ENCODE measurements at regions not wholly inside any gene's neighbourhood (a gene's known extent, or its start where the extent isn't known, plus 50 kb on each side); places are given as distances from the start of the nearest gene placed in this dataset.

GRCh38 chr18:37937287-37937686 lies 371.7 kb upstream of the CELF4 start:
- DNase-seq = no peak

GRCh38 chr18:37935086-37935485 lies 369.5 kb upstream of the CELF4 start:
- in situ Hi-C loops (cut with MboI; ENCODE audit: low pct_unique_long_range_greater_than_20kb, low sequenced_read_pairs) = no loop called here

More at GRCh38 chr18:37937287-37937686, 371.7 kb upstream of the CELF4 start:
- in situ Hi-C loops (cut with MboI; ENCODE audit: low pct_unique_long_range_greater_than_20kb, low sequenced_read_pairs) = no loop called here

GRCh38 chr18:37930640-37931039 lies 365.0 kb upstream of the CELF4 start:
- DNase-seq = no peak
- in situ Hi-C loops (cut with MboI; ENCODE audit: low pct_unique_long_range_greater_than_20kb, low sequenced_read_pairs) = no loop called here

More at GRCh38 chr18:37935086-37935485, 369.5 kb upstream of the CELF4 start:
- no peak for DNase-seq

DNA sequence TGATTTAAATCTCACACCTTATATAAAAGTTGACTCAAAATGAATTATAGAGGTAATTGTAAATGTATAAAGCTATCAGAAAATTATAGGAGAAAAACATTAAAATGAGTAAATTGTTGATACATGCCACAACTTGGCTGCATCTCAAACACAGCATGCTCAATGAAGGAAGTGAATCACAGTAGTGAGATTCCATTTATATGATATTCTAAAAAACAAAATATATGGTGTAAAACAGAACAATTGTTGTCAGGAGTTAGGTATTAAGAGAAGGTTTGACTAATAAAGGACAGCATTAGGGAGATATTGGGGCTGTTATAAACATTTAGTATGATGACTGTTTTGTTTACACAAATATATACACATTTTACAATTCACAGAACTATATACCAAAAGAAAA lies 356.6 kb upstream of the CELF4 start:
- in situ Hi-C loops (cut with MboI; ENCODE audit: low pct_unique_long_range_greater_than_20kb, low sequenced_read_pairs) = no loop called here
- DNase-seq = no peak

- in situ Hi-C loops (cut with MboI; ENCODE audit: low pct_unique_long_range_greater_than_20kb, low sequenced_read_pairs) = no loop called here
- DNase-seq = no peak
Observed at GRCh38 chr18:37920865-37921264, 355.3 kb upstream of the CELF4 start.

- in situ Hi-C loops (cut with MboI; ENCODE audit: low pct_unique_long_range_greater_than_20kb, low sequenced_read_pairs) = no loop called here
- DNase-seq = no peak
Observed at GRCh38 chr18:37913051-37913450, 347.5 kb upstream of the CELF4 start.

- in situ Hi-C loops (cut with MboI; ENCODE audit: low pct_unique_long_range_greater_than_20kb, low sequenced_read_pairs) = no loop called here
- DNase-seq = no peak
Observed at GRCh38 chr18:37902344-37902743, 336.7 kb upstream of the CELF4 start.

- in situ Hi-C loops (cut with MboI; ENCODE audit: low pct_unique_long_range_greater_than_20kb, low sequenced_read_pairs) = no loop called here
- no peak for DNase-seq
Observed at GRCh38 chr18:37900326-37900725, 334.7 kb upstream of the CELF4 start.

DNA sequence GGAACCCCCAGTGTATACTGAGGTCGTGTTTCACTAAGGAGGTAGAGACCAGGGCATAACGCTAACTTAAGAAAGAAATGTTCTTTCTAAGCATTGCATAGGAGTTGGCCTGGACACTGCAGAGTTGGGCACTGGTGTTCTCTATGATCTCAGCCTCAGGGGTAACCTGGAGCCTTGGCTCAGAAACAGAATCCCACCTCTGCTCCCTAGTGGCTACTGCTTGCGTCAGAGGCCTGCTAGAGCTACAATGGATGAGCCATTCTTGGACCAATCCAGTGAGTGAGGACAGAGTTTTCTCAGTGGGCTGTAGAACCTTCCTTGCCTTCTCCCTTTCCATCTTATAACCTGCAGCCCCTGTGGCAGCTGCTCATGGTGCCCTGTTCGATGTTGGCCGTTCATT lies 324.4 kb upstream of the CELF4 start:
- in situ Hi-C loops (cut with MboI; ENCODE audit: low pct_unique_long_range_greater_than_20kb, low sequenced_read_pairs) = no loop called here
- DNase-seq = no peak

DNA sequence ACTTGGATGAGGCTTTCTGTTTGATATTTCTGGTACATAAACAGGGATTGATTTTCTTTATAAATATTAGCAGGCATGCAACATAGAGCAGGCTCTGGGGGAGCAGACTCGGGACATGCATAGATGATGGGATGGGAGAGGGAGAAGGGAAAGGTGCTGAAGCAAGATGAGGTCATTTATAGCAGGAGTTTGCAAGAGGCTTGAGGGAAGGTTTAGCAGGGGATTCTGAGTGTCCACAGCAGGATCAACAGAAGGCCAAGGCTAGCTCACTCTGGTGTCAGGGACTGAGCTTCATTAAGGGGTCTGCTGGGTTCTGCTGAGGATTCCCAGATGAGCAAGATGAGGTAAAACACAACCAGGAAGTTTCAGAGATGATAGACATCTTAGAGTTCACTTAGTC lies 309.1 kb upstream of the CELF4 start:
- DNase-seq = no peak
- in situ Hi-C loops (cut with MboI; ENCODE audit: low pct_unique_long_range_greater_than_20kb, low sequenced_read_pairs) = no loop called here

- DNase-seq = no peak
- in situ Hi-C loops (cut with MboI; ENCODE audit: low pct_unique_long_range_greater_than_20kb, low sequenced_read_pairs) = no loop called here
Observed at GRCh38 chr18:37873416-37873815, 307.8 kb upstream of the CELF4 start.

DNA sequence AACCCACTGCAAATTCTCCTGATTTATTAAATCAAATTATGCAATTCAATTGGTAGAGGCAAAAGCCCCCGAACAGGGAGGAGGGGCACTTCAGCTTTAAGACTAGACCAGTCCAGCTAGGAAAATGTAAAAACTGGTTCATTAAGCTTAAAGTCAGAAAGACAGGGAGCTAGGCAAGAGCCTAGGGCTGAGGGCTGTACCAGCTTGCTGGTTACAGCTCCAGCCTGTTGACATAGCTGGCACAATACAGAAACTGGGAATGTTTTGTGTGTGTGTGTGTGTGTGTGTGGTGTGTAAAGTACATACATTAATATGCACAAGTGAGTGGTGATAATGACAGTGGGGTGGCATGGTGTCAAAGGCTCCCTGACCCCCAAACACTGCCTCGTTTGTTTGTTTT lies 307.0 kb upstream of the CELF4 start:
- in situ Hi-C loops (cut with MboI; ENCODE audit: low pct_unique_long_range_greater_than_20kb, low sequenced_read_pairs) = no loop called here
- DNase-seq = no peak

GRCh38 chr18:37871561-37871960 lies 306.0 kb upstream of the CELF4 start:
- no peak for DNase-seq
- in situ Hi-C loops (cut with MboI; ENCODE audit: low pct_unique_long_range_greater_than_20kb, low sequenced_read_pairs) = no loop called here

GRCh38 chr18:37869051-37869450 lies 303.5 kb upstream of the CELF4 start:
- no peak for DNase-seq
- in situ Hi-C loops (cut with MboI; ENCODE audit: low pct_unique_long_range_greater_than_20kb, low sequenced_read_pairs) = no loop called here

DNA sequence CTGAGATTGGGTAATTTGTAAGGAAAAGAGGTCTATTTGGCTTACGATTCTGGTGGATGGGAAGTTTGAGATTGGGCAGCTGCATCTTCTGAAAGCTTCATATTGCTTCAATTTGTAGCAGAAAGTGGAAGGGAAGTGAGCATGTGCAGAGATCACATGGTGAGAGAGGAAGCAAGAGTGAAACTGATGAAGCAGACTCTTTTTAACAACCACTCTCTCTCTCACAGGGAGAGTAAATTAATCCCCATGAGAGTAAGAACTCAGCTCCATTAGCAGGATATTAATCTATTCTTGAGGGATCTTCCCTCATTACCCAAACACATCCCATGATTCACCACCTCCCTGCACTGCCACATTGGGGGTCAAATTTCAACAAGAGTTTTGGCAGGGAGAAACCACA lies 298.5 kb upstream of the CELF4 start:
- no peak for DNase-seq
- in situ Hi-C loops (cut with MboI; ENCODE audit: low pct_unique_long_range_greater_than_20kb, low sequenced_read_pairs) = no loop called here

DNA sequence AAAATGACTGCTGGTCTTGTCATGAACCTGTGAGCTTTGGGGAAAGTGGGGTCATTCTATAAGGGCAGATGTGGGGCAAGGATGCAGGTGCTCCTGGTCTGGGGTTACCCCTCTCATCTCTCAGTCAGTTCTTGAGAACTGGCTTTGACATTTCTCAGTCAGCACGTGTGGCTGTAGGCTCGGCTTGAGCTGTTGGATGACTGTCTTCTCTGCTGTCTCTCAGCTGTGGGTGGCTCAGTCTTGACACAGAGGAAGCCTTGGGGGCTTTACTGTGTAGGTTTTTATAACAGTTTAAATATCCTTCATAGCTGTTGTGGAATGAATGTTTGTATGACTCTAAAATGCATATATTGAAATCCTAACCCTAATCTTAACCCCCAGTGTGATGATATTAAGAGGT lies 296.4 kb upstream of the CELF4 start:
- DNase-seq = no peak
- in situ Hi-C loops (cut with MboI; ENCODE audit: low pct_unique_long_range_greater_than_20kb, low sequenced_read_pairs) = no loop called here

GRCh38 chr18:37854396-37854795 lies 288.8 kb upstream of the CELF4 start:
- in situ Hi-C loops (cut with MboI; ENCODE audit: low pct_unique_long_range_greater_than_20kb, low sequenced_read_pairs) = no loop called here
- DNase-seq = no peak

DNA sequence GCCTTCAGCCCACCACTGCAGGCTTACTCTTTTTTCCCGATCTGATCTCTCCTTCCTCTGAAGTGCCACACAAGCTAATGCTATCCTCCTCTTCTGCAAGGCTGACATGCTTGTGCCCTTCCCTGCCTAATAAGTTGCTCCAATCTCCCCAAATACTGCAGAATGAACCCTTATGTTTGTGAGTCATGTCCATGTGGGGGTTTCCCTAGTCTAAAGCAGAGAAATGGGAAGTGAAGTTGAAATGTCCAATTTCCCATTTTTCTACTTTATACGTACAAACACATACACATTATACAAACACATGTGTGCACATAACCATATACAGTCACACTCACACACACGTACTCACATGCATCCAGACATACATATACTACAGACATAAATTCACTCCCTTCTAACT lies 288.1 kb upstream of the CELF4 start:
- in situ Hi-C loops (cut with MboI; ENCODE audit: low pct_unique_long_range_greater_than_20kb, low sequenced_read_pairs) = no loop called here

GRCh38 chr18:37852464-37852863 lies 286.9 kb upstream of the CELF4 start:
- in situ Hi-C loops (cut with MboI; ENCODE audit: low pct_unique_long_range_greater_than_20kb, low sequenced_read_pairs) = no loop called here

More for the DNA sequence above, 288.1 kb upstream of the CELF4 start:
- DNase-seq = no peak

GRCh38 chr18:37847544-37847943 lies 281.9 kb upstream of the CELF4 start:
- DNase-seq = no peak
- in situ Hi-C loops (cut with MboI; ENCODE audit: low pct_unique_long_range_greater_than_20kb, low sequenced_read_pairs) = no loop called here

More at GRCh38 chr18:37852464-37852863, 286.9 kb upstream of the CELF4 start:
- DNase-seq = no peak

DNA sequence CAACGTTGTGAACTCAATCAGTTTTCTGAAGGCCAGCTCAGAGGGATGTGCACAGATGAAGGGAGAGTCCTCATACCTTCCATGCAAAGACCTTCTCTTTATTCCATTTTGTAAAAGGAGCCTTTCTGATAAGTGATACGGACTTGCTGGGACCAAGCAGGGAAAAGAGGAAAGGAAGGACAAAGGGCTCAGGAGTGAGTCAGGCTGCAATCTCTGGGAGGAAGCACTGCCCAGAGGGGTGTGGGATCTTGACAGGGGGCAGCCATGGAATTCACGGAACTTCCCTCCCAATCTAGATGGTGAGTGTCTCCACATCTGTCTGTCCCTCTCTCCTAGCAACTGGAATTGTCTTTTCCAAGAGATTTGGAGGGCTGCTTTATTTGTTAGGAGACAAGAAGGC lies 281.4 kb upstream of the CELF4 start:
- DNase-seq = no peak
- in situ Hi-C loops (cut with MboI; ENCODE audit: low pct_unique_long_range_greater_than_20kb, low sequenced_read_pairs) = no loop called here

DNA sequence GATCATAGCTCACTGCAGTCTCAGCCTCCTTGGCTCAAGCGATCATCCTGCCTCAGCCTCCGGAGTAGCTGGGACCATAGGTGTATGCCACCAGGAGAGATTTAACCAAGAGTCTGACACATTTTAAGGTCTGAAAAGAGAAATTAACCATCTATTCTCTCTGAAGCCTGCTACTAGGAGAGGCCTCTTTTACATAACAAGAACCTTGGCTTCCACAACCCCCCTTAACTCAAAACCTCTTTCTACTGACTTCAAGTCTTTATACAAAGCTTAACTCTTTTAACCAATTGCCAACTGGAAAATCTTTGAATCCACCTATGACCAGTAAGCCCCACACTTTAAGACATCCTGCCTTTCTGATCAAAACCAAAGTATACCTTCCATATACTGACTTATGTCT lies 279.9 kb upstream of the CELF4 start:
- DNase-seq = no peak
- in situ Hi-C loops (cut with MboI; ENCODE audit: low pct_unique_long_range_greater_than_20kb, low sequenced_read_pairs) = no loop called here
